Stimulated activated memory B cell treated with anti-CD40 and anti-IgM and Interleukin-4, amounts not matched to agents 10 μg/mL and 1 μg/mL and 100 μg/mL, for 72 hours (primary cell): ENCODE measurements at regions not wholly inside any gene's neighbourhood (a gene's known extent, or its start where the extent isn't known, plus 50 kb on each side); places are given as distances from the start of the nearest gene placed in this dataset.
"Not testable (repeated sequence)": the region's sequence is repeated elsewhere in the genome, so short reads cannot be mapped to it uniquely, and the experiment has no call there.

Experiments
- ATAC-seq: fragments of 150-1000 bp; cut with Tn5 transposase; 2 replicates; pipeline ENCODE4 v1.10.0; 2021
- H3K27ac Mint-ChIP-seq: one replicate; pipeline ENCODE4 v1.8.0; 2022; ENCODE audit warnings: mild to moderate bottlenecking, mixed read lengths
- H3K27me3 Mint-ChIP-seq: one replicate; pipeline ENCODE4 v1.8.0; 2022; ENCODE audit warnings: mixed read lengths
- H3K36me3 Mint-ChIP-seq: one replicate; pipeline ENCODE4 v1.8.0; 2022; ENCODE audit warnings: mixed read lengths
- H3K4me1 Mint-ChIP-seq: one replicate; pipeline ENCODE4 v1.8.0; 2022; ENCODE audit warnings: mixed read lengths
- H3K4me3 Mint-ChIP-seq: one replicate; pipeline ENCODE4 v1.8.0; 2022; ENCODE audit warnings: mild to moderate bottlenecking, moderate library complexity, mixed read lengths
- H3K9me3 Mint-ChIP-seq: one replicate; pipeline ENCODE4 v1.8.0; 2022; ENCODE audit warnings: mixed read lengths

DNA sequence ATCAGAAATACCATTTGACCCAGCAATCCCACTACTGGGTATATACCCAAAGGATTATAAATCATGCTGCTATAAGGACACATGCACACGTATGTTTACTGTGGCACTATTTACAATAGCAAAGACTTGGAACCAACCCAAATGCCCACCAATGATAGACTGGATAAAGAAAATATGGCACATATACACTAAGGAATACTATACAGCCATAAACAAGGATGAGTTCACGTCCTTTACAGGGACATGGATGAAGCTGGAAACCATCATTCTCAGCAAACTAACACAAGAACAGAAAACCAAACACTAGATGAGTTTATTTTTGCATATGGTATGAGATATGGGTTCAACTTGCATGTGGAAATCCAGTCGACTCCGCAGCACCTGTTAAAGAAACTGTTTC lies 168.8 kb upstream of the FGF13 start:
- not testable (repeated sequence) for ATAC-seq, H3K4me3 Mint-ChIP-seq, H3K4me1 Mint-ChIP-seq, H3K27me3 Mint-ChIP-seq, H3K9me3 Mint-ChIP-seq, H3K27ac Mint-ChIP-seq, H3K36me3 Mint-ChIP-seq

DNA sequence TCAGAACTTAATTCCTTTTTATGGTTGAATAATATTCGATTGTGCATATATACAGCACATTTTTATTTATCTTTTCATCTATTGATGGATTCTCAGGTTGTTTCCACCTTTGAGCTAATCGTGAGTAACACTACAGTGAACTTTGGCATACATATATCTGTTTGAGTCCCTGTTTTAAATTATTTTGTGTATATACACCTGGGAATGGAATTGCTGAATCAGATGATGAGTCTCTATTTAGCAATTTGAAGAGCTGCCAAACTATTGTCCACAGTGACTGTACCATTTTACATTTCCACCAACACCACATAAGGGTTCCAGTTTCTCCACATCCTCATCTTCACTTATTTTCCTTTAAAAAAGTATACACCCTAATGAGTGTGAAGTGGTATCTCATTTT lies 166.2 kb upstream of the FGF13 start:
- Mint-ChIP-seq H3K9me3 (peaks cover 5% of the 10 kb centered on the region), H3K4me3 (no peak overlapping the region), H3K27ac (no peak overlapping the region), H3K36me3 (no peaks in the 10 kb centered on the region), H3K4me1 (no peaks in the 10 kb centered on the region), H3K27me3 (no peaks in the 10 kb centered on the region)
- ATAC-seq: no peak

DNA sequence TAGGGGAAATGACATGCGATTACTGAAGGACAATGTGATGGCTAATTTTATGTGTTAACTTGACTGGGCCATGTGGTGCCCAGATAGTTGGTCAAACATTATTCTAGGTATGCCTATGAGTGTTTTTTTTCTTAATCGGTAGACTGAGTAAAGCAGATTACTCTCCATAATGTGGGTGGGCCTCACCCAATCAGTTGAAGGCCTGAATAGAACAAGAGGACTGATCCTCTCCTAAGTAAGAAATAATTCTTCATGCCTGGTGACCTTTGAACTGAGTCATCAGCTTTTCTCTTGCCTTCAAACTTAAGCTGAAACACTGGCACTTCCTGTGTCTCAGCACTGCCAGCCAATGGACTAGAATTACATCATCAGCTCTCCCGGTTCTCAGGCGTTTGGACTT lies 164.0 kb upstream of the FGF13 start:
- H3K4me3 Mint-ChIP-seq: no peak overlapping the region
- H3K27ac Mint-ChIP-seq: no peak overlapping the region
- no peaks in the 10 kb centered on the region for H3K36me3 Mint-ChIP-seq
- no peaks in the 10 kb centered on the region for H3K27me3 Mint-ChIP-seq
- no peak for ATAC-seq
- H3K9me3 Mint-ChIP-seq: peaks cover 2% of the 10 kb centered on the region
- H3K4me1 Mint-ChIP-seq: no peaks in the 10 kb centered on the region

DNA sequence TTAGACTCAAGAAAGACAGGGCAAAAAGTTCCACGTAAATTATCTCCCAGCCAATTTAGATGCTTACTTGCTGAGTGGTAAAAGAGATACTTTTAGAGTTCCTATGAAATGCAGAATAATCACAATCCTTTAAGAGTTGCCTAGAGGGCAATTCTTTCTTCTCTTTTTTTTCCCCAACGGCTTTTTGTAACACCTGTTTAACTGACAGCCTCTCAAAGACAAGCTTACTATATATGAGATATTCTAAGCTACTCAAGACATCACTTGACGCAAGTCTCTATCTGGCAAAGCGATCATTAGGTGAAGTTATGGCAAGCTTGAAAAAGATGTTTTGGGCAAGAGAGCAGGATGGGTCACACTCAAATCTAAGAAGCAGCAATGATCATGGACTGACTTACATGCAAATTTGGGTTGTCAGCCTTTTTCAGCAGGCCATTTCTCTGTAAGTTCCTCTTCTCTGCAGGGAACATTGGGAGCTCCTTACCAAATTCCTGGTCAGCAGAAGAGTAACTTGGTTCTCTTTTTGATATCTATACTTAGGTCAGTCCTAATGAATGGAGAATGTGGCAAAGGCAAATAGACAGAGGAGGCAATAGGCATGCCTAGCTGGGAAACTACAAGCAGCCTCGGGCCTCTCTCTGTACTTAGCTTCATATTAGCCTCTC lies 162.9 kb upstream of the FGF13 start:
- no peak for ATAC-seq
- Mint-ChIP-seq H3K27ac (no peak overlapping the region), H3K27me3 (no peaks in the 10 kb centered on the region), H3K9me3 (peaks cover 2% of the 10 kb centered on the region), H3K4me1 (no peaks in the 10 kb centered on the region), H3K36me3 (no peaks in the 10 kb centered on the region), H3K4me3 (no peak overlapping the region)

DNA sequence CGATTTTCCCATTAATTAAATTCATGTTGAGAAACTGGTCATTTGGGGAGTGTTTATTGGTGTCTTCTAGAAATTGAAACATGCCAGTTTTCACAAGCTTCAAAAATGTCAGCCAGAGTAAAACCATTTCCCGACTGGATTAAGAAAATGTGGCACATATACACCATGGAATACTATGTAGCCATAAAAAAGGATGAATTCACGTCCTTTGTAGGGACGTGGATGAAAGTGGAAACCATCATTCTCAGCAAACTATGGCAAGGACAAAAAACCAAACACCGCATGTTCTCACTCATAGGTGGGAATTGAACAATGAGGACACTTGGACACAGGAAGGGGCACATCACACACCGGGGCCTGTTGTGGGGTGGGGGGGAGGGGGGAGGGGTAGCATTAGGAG lies 162.1 kb upstream of the FGF13 start:
- H3K27ac Mint-ChIP-seq, H3K4me3 Mint-ChIP-seq, H3K9me3 Mint-ChIP-seq, H3K36me3 Mint-ChIP-seq, ATAC-seq, H3K4me1 Mint-ChIP-seq, H3K27me3 Mint-ChIP-seq: not testable (repeated sequence)

DNA sequence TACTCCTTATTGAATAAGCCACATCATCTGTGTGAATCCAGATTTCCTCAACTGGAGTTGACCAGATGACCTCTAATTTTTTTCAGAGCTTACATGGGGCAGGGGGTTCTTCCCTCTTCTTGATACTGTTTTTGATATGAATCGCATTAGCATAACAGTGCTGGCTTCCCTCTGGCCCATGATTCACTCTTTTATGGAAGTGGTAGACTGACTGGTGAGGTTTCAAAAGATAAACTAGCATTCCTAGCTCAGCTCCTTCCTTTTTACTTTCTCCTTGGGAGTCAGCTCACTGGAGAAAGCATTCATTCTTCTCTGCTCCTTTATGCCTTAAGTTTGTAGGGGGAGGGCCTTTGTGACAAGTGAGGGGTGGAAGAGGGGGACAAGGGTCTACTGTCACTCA lies 161.0 kb upstream of the FGF13 start:
- no peaks in the 10 kb centered on the region for H3K27me3 Mint-ChIP-seq
- no peak for ATAC-seq
- H3K9me3 Mint-ChIP-seq: peaks cover 2% of the 10 kb centered on the region
- no peak overlapping the region for H3K27ac Mint-ChIP-seq
- H3K36me3 Mint-ChIP-seq: no peaks in the 10 kb centered on the region
- H3K4me1 Mint-ChIP-seq: no peaks in the 10 kb centered on the region
- no peak overlapping the region for H3K4me3 Mint-ChIP-seq

DNA sequence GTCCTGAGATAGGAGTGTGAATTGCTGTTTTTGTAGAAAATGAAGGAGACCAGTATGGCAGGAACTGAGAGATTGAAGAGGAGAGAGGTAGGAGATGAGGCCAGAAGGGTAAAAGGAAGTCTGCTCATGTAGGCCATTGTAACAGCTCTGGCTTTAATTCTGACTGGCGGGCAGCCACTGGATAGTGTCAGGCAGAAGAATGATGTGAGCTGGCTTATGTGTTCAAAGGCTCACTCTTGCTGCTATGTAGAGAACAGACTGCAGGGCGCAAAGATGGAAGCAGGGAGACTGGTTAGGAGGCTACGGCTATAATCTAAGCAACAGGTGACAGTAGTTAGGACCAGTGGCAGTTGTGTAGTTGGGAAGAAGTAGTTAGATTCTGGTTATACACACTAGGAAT lies 160.2 kb upstream of the FGF13 start:
- ATAC-seq: no peak
- Mint-ChIP-seq H3K4me1 (no peaks in the 10 kb centered on the region), H3K27ac (no peak overlapping the region), H3K9me3 (peaks cover 2% of the 10 kb centered on the region), H3K4me3 (no peak overlapping the region), H3K27me3 (no peaks in the 10 kb centered on the region), H3K36me3 (no peaks in the 10 kb centered on the region)

DNA sequence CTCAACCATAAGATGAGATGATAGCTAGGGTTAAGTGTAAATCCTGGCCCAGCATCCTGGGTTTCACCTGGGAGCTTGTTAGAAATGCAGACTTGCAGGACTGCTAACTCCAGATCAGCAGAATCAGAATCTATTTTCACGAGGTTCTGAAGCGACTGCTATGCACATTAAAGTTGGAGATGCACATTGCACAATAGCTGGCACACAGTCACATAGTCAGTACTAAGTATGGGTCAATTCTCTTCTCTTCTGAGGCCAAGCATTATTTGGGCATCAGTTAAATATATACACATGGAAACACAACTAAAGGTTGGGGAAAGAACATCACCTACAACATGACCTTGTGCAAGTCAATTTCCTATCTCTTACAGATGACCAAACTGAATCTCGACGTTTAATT lies 155.1 kb upstream of the FGF13 start:
- H3K27ac Mint-ChIP-seq: no peak overlapping the region
- H3K27me3 Mint-ChIP-seq: no peaks in the 10 kb centered on the region
- no peak overlapping the region for H3K4me3 Mint-ChIP-seq
- no peaks in the 10 kb centered on the region for H3K36me3 Mint-ChIP-seq
- H3K9me3 Mint-ChIP-seq: no peaks in the 10 kb centered on the region
- ATAC-seq: no peak
- no peaks in the 10 kb centered on the region for H3K4me1 Mint-ChIP-seq

DNA sequence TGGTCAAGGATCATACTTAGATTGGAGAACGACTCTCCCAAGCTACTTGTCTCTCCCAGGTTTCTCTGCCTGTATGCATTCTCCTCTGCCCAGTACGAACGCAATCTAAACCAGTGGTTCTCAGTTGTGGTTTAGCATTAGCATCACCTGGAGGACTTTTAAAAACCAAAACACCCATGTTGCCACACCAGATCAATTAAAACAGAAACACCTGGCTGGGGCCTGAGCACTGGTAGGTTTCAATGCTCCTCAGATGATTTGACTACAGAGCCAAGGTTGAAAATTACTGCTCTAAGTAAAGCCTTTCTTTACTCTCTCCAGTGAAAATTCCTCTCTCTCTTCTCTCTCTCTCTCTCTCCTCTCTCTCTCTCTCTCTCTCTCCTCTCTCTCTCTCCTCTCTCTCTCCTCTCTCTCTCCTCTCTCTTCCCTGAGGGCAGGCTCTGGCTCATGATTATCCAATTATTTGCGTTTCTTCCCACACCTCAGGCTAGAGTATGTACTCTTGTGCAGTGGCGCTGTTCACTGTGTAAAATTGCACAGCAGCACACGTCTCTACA lies 153.7 kb upstream of the FGF13 start:
- no peaks in the 10 kb centered on the region for H3K27me3 Mint-ChIP-seq
- H3K27ac Mint-ChIP-seq: no peak overlapping the region
- H3K36me3 Mint-ChIP-seq: no peaks in the 10 kb centered on the region
- no peaks in the 10 kb centered on the region for H3K9me3 Mint-ChIP-seq
- no peaks in the 10 kb centered on the region for H3K4me1 Mint-ChIP-seq
- no peak overlapping the region for H3K4me3 Mint-ChIP-seq
- ATAC-seq: no peak

DNA sequence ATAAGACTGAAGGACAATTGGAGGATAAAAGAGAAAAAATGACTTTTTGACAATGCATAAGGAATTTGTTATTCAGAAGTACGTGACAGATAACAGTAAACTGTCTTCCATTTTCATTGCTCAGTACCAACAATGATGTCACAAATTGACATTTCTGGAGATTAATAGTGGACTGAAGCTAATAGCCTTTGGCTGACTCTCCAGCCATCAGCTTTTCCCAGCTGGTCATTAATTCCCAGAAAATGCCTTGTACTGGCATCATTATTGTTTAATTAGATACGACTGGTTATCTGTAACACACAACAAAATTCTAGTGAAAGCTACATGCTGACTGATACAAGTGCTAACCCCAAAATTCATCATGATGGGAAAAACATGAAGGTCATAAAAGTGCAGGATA lies 147.9 kb upstream of the FGF13 start:
- no peaks in the 10 kb centered on the region for H3K4me1 Mint-ChIP-seq
- H3K9me3 Mint-ChIP-seq: no peaks in the 10 kb centered on the region
- no peaks in the 10 kb centered on the region for H3K27me3 Mint-ChIP-seq
- H3K27ac Mint-ChIP-seq: no peak overlapping the region
- H3K4me3 Mint-ChIP-seq: no peak overlapping the region
- no peaks in the 10 kb centered on the region for H3K36me3 Mint-ChIP-seq
- ATAC-seq: no peak

DNA sequence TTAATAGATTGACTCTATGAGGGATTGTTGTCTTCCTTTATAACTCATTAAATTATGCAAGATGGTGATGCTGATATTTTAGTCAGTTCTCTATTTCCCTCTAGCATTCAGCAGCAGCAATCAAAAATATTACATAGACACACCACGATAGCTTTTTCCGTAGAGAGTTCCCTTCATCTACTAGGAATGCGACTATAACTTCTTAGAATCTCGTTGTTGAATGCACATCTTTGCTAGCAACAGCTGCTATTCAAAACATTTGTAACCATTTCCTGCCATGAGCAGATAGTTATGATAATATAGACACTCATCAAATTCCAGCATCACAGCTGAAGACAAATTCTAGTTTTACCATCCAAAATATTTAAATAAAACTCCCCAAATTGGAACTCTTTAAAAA lies 147.4 kb upstream of the FGF13 start:
- Mint-ChIP-seq H3K27ac (no peak overlapping the region), H3K36me3 (no peaks in the 10 kb centered on the region), H3K9me3 (no peaks in the 10 kb centered on the region)

DNA sequence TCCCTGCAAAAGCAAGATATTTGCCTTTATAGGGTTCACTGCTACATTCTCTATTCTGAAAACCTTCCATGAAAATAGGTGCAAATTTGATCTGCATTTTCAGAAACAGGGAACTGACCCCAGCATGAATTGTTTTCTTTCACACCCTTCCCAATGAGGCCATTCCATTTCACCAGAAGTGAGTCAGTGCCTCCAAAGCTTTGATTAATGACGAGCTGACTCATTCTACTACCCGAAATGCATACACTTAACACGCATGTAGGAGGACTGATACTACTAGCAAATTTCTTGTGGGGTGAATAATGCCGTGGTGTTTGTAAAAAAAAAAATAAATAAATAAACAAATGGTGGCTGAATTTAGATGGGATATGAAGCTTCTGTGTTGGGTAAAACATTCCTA lies 146.9 kb upstream of the FGF13 start:
- Mint-ChIP-seq H3K9me3 (no peaks in the 10 kb centered on the region), H3K27me3 (no peaks in the 10 kb centered on the region), H3K4me1 (no peaks in the 10 kb centered on the region)

More for the DNA sequence above, 147.4 kb upstream of the FGF13 start:
- Mint-ChIP-seq H3K4me3 (no peak overlapping the region), H3K4me1 (no peaks in the 10 kb centered on the region), H3K27me3 (no peaks in the 10 kb centered on the region)
- ATAC-seq: no peak

DNA sequence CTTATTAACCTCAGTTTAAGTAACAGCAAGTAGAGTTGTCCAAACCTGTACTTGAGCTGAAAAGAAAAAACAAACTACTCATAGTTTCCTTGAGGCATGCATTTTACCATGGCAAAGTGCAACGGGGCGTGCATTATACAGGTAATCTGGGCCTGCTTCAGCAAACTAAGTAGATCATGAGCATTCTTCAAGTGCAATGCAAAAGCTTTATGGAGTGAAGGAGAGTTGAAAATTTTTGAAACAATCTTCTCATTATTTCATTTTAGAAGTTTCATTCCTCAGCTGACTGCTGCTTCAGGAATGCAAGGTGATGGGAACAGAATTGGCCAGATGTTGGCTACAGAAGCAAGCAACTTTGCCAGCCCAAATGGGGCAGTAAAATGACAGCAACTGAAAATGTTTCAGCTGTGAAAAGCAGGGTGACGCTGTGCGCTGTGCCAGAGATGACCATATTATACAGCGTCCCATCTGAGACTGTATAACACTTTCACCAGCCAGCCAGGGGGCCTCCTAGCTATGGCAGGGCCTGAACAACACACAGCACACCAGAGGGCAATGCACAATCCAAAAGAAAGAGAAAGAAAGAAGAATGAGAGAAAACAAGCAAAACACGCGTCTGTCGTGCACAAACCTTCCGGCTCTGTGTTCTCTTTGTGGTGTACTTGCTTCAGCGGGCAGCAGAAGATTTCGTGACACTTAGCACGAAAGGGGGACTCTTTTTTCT lies 145.5 kb upstream of the FGF13 start:
- no peaks in the 10 kb centered on the region for H3K27me3 Mint-ChIP-seq
- ATAC-seq: no peak
- no peaks in the 10 kb centered on the region for H3K36me3 Mint-ChIP-seq
- no peak overlapping the region for H3K4me3 Mint-ChIP-seq
- H3K27ac Mint-ChIP-seq: no peak overlapping the region
- H3K4me1 Mint-ChIP-seq: no peaks in the 10 kb centered on the region
- no peaks in the 10 kb centered on the region for H3K9me3 Mint-ChIP-seq

More for the DNA sequence above, 146.9 kb upstream of the FGF13 start:
- Mint-ChIP-seq H3K4me3 (no peak overlapping the region), H3K27ac (no peak overlapping the region), H3K36me3 (no peaks in the 10 kb centered on the region)
- no peak for ATAC-seq

DNA sequence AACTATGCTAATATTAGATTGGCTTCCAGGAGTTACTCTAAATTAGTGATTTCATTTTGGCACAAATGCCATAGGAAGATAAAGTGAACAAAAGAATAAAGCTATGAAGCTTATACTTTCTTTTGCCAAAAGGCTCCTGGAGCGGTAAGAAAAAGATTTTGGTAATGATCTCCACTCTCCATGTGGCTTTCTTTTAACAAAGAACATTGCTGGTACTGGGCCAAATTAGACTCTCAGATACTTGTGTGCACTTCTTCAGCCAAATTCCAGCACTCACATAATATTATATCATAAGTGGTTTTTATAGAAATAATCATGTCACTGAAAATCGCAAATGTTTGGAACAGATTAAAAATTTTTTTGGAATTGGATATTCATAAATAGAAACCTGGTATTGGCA lies 142.4 kb upstream of the FGF13 start:
- ATAC-seq: no peak
- Mint-ChIP-seq H3K27ac (no peak overlapping the region), H3K4me1 (no peaks in the 10 kb centered on the region), H3K36me3 (no peaks in the 10 kb centered on the region), H3K9me3 (no peaks in the 10 kb centered on the region), H3K4me3 (no peak overlapping the region), H3K27me3 (no peaks in the 10 kb centered on the region)

DNA sequence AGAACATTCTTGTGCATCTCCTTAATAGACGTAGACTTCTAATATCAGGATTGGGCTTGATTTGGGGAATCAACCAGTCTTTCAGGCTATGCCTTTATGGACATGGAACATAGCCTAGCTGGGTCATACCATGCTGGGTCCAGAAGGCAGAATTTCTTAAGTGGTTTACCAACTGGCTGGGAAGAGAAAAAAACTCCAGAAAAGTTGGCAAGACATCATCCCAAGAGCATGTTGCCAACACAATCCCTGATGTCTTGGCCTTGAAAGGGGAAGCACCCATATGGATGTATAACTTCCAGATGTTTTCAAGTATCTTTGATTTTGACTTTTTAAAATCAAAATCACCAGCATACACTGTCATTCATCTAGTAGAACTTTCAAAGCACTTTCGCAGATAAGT lies 138.0 kb upstream of the FGF13 start:
- Mint-ChIP-seq H3K27me3 (no peaks in the 10 kb centered on the region), H3K4me3 (no peak overlapping the region), H3K4me1 (no peaks in the 10 kb centered on the region), H3K27ac (no peak overlapping the region), H3K9me3 (no peaks in the 10 kb centered on the region), H3K36me3 (no peaks in the 10 kb centered on the region)
- ATAC-seq: no peak

DNA sequence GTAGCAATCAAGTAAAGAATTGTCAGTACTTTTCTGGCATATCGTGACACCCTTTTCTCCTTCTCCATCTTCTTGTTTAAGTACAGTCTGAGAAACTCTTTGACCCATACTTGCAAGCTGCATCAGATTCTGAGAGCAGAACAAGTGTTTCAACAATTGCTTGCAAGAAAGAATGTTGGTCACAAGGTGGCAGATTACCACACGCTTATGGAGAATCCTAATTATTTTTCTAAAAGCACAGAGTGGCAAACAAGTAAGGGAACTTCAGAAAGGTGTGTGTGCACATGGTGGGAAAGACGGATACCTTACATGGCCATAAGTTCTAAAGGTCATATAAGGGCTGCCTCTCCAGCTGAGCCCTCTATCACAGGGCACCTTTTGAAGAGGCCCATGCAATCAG lies 136.4 kb upstream of the FGF13 start:
- H3K4me1 Mint-ChIP-seq: no peaks in the 10 kb centered on the region
- H3K27me3 Mint-ChIP-seq: no peaks in the 10 kb centered on the region
- no peaks in the 10 kb centered on the region for H3K36me3 Mint-ChIP-seq
- H3K27ac Mint-ChIP-seq: no peak overlapping the region
- no peak for ATAC-seq
- H3K4me3 Mint-ChIP-seq: no peak overlapping the region
- H3K9me3 Mint-ChIP-seq: no peaks in the 10 kb centered on the region
